AG09319 (cell line): ENCODE measurements at regions not wholly inside any gene's neighbourhood (a gene's known extent, or its start where the extent isn't known, plus 50 kb on each side); places are given as distances from the start of the nearest gene placed in this dataset.

ENCODE experiments used
- DNase-seq: peaks from one replicate; pipeline ENCODE4 v3.0.0-alpha.2; 2010; ENCODE audit warnings: low read depth; ENCODE audit errors: extremely low read depth
- TF ChIP-seq, protein P1 (sequence below): IDR thresholded peaks from 2 replicates; pipeline ENCODE4 v1.5.1; 2011; ENCODE audit warnings: low read depth, mild to moderate bottlenecking, inconsistent platforms, low read length, moderate library complexity

DNA sequence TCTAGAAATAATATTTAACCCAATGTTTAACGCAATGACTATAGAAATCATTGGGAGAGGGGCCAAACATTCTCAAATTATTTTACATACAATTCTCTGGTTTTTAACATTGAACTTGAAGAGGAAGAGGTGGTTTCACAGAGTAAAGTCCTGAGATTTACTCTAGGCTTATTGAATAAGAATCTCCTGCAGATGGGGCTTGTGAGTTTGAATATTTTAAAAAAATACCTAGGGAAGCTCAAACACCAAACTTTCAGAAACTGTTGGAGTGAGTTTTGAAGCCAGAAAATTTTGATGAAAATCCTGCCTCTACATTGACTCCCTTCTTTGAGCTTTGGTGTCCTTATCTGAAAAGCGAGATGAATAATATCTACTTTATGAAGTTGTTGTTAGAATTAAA is 906.6 kb downstream of the TUSC7 start:
- TF ChIP-seq, protein P1, sequence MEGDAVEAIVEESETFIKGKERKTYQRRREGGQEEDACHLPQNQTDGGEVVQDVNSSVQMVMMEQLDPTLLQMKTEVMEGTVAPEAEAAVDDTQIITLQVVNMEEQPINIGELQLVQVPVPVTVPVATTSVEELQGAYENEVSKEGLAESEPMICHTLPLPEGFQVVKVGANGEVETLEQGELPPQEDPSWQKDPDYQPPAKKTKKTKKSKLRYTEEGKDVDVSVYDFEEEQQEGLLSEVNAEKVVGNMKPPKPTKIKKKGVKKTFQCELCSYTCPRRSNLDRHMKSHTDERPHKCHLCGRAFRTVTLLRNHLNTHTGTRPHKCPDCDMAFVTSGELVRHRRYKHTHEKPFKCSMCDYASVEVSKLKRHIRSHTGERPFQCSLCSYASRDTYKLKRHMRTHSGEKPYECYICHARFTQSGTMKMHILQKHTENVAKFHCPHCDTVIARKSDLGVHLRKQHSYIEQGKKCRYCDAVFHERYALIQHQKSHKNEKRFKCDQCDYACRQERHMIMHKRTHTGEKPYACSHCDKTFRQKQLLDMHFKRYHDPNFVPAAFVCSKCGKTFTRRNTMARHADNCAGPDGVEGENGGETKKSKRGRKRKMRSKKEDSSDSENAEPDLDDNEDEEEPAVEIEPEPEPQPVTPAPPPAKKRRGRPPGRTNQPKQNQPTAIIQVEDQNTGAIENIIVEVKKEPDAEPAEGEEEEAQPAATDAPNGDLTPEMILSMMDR: peak; percentile 5
- DNase-seq: no peak

DNA sequence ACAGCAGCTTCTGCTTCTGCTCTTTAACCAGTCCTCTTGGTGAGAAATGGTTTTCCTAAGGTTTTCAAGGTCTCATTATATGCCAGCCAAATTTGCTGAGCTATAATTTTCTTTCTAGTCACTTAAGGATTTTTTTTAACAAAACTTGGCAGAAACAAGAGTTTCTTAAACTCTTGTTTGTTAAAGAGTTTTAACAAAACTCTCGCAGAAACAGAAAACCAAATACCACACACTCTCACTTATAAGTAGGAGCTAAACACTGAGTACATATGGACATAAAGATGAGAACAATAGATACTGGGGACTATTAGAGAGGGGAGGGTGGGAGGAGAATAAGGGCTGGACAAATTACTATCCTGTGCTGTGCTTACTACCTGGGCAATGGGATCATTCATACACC is 908.3 kb downstream of the TUSC7 start:
- DNase-seq: no peak
- TF ChIP-seq, protein P1: no peak

DNA sequence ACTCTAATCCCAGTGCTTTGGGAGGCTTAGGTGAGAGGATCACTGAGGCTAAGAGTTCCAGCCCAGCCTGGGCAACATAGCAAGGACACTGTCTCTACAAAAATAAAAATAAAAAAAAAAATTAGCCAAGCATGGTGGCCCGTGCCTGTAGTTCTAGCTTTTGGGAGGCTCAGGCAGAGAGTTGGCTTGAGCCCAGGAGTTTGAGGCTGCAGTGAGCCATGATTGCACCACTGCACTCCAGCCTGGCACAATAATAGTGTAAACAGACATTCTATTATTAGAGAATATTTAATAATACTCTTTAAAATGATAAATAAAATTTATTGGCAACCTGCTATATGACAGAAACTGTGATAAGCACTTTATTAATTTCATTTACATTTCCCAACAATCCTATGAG is 908.9 kb downstream of the TUSC7 start:
- no peak for DNase-seq
- TF ChIP-seq, protein P1: no peak

DNA sequence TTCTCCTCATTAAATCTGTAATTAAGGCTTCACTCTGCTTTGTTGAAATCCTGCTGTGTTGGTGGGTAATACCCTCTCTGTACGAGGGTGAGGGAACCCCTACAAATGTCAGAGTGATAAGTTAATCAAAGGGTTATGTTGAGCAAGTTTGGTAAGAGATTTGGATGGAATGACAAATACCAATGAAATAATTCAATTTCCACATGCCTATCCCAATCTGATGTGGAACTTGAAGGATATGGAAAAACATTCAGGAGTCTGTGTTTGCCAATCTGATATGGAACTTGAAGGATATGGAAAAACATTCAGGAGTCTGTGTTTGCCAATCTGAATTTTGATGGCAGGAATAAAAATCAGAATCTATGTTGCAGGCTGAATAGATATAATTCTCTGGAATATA is 910.2 kb downstream of the TUSC7 start:
- TF ChIP-seq, protein P1: no peak
- no peak for DNase-seq

DNA sequence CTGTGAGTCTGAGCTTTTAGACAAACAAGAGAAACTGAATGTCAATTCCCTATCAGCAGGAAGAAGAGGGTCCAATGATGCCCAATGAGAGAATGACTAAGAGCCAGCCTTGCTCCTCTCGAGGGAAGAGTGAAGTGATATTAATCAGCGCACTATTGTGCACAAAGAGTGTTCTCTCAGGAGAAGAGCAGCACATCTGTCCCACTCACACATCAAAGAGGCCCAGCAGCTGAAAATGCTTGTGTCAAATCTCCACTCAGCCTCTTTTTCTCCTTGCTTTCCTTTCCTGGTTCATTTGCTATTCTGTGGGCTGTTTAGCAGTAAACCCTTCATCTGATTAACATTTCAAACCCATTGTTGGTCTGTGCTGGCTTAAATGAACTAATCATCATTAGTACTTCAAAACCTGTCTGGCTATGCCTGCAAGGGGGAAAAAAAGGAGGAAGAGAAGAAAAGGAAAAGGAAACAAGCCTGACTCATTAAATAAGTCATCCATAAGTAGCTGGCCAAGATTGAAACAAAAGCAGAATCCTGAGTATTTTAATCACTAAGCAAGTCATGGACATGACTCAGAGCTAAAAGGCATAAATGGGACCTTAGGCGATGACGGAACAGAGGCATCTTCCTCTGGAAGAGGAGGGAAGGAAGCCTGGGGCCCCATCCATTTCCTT is 912.7 kb downstream of the TUSC7 start:
- TF ChIP-seq, protein P1: no peak

DNA sequence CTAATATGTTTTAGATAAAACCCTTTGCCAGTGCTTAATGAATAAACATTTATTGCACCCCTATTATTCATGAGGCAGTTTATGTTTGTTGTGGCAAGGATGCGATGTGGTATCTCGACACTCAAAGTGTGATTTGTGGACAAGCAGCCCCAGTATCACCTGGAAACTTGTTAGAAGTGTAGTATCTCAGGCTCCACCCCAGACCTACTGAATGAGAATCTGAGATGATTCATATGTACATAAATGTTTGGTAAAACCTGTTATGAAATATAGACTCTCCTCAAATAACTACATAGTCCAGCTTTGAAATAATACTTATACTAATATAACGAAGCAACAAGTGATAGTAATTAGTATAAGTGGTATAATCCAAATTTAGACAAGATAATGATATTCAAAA is 914.8 kb downstream of the TUSC7 start:
- no peak for DNase-seq
- TF ChIP-seq, protein P1: no peak

More for the DNA sequence above, 912.7 kb downstream of the TUSC7 start:
- DNase-seq: peak; percentile 25

DNA sequence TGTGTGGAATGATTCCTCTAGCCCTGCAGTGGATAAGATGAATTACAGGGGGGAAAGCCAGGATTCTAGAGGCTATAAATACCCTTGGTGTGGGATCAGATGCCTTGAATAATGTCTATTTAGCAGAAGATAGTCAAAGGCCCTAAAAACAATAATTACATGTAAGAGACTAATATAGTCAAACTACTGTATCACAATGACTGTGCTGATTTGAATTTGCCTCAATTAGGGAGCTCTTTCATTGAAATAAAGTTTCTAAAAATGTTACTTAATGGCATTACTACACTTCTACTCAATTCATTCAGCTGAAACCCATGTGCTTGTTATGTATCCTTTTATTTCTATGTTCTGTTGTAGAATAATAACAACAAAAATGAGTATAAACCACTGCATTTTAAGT is 915.6 kb downstream of the TUSC7 start:
- TF ChIP-seq, protein P1: no peak
- DNase-seq: no peak
